ENCODE measurements at regions not wholly inside any gene's neighbourhood (a gene's known extent, or its start where the extent isn't known, plus 50 kb on each side); places are given as distances from the start of the nearest gene placed in this dataset.

DNA sequence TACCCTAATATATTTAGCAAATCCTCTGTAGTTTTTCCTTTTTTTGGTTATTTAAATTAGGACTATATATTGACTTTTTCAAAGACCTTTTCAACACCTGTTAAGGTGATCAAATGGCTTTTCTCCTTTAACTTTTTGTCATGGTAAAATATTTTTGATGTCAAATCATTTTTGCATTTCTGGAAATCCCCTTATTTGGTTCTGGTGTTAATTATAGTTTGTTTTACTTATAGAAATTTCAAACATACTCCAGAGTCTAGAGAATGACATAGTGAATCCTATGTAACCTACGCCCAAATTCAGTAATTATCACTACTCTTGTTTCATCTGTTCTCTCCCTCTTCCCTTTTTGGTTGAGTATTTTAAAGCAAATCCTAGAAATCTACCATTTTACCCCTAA lies 121.3 kb upstream of the TBL1XR1 start:
- TF ChIP-seq, protein P1, sequence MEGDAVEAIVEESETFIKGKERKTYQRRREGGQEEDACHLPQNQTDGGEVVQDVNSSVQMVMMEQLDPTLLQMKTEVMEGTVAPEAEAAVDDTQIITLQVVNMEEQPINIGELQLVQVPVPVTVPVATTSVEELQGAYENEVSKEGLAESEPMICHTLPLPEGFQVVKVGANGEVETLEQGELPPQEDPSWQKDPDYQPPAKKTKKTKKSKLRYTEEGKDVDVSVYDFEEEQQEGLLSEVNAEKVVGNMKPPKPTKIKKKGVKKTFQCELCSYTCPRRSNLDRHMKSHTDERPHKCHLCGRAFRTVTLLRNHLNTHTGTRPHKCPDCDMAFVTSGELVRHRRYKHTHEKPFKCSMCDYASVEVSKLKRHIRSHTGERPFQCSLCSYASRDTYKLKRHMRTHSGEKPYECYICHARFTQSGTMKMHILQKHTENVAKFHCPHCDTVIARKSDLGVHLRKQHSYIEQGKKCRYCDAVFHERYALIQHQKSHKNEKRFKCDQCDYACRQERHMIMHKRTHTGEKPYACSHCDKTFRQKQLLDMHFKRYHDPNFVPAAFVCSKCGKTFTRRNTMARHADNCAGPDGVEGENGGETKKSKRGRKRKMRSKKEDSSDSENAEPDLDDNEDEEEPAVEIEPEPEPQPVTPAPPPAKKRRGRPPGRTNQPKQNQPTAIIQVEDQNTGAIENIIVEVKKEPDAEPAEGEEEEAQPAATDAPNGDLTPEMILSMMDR (IDR thresholded peaks at IDR 0.05), result no peak
- no peak for TF ChIP-seq POLR2A (IDR thresholded peaks at IDR 0.05)
